ENCODE measurements at regions not wholly inside any gene's neighbourhood (a gene's known extent, or its start where the extent isn't known, plus 50 kb on each side); places are given as distances from the start of the nearest gene placed in this dataset.
A peak's percentile ranks its signal among the peaks of the same experiment; 100 is the strongest.

GRCh38 chr22:49046000-49046545 is 781.6 kb downstream of the BRD1 start:
- DNase-seq, result no peak

- DNase-seq, result no peak
Observed at GRCh38 chr22:49045276-49045675, 782.4 kb downstream of the BRD1 start.

DNA sequence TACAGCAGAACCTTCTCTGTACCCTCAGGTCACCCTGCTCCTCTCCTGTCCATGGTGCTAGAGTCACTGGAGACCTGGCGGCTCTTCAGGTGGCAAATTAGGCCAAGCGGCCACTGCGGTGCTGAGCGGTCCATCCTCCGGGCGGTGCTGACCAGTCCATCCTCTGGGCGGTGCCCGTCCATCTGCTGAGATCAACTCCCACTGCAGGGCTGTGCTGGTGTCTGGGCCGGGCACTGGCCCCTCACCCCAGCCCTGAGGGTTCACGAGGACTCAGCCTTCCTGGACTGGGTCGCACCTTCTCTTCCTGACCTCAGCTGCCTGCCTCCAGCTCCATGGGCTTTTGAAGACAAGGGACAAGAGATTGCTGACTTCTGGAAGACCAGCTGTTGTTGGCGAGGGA is 782.9 kb downstream of the BRD1 start:
- DNase-seq, result no peak

- DNase-seq, result no peak
Observed at GRCh38 chr22:49044091-49044490, 783.6 kb downstream of the BRD1 start.

DNA sequence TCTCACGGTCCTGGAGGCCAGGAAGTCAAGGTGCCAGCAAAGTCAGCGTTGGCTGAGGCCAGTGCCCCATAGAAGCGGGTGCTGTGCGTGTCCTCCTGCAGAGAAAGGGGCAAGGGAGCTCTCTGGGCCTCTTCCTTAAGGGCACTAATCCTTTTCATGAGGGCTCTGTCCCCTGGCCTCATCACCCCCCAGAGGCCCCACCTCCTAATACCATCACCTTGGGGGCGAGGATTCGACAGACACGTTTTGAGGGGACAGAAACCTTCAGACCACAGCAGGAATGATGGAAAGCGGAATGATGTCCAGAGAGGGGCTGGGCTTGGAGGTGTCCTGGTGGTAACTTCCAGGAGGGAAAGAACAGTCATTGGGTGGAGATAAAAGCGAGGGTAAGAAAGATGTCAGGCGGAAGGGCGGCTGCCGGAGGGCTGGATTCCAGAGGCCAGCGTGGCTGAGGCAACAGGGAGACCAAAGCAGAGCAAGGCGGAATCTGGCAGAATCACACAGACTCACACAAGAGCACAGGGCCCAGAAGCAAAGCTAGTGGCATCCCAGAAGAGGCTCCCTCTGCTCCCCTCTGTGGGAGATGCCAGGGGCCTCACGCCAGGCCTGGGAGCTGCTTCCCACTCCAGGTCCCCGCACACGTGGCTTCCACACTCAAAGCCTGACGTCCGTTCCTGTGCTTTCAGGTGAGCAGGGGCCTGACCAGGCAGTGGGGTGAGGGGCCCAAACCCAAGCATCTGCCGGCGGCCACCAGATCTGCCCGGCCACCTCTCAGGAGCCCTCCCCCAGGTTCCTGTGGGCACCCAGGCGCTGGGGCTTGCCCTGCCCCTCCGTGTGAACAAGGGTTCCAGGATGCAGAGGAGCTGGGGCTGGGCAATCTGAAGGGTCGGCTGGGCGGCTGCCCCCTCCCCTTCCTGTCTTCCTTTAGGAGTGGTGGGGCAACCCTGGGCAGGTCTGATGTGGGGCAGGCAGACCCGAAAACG is 784.5 kb downstream of the BRD1 start:
- DNase-seq, result no peak

- no peak for DNase-seq
Observed at GRCh38 chr22:49042066-49042465, 785.6 kb downstream of the BRD1 start.

- DNase-seq, result no peak
Observed at GRCh38 chr22:49040754-49041467, 786.8 kb downstream of the BRD1 start.

DNA sequence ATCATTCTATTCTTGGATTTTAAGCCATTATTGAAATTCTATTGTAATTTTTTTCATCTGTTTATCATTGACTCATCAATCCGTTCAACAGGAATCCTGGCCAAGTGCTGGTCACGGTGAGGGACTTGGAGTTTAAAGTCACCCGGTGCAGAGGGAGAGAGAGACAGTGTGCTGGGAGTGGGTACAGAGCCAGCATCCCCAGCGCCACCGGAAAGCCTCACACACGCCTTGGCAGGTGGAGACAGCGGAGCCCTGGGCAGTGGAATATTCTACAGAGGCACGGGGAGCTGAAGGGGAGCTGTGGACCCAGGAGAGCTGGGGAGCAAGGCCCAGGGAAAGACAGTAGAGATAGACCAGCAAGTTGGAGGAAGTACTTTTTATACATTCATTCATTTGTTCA is 787.6 kb downstream of the BRD1 start:
- no peak for DNase-seq

DNA sequence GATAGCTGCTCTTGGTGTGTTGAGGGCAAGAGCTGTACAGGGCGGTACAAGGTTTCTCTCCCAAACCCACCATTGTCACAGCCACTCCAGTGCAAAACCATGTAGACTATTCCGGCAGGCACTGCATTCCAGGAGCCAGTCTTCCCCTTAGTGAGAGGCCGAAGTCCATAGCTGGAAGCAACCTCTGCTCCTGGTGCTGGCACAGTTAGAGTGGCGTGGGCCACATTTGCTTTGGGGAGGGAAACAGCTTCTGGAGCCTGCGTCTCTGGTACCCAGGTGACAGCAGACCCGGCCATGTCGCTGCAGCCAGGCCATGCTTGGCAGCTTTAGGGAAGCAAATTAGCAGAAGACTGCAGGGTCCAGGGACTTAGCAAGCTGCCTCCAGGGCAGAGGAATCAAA is 788.0 kb downstream of the BRD1 start:
- DNase-seq, result peak in 2 of 56 donors; percentile 8 to 21

DNA sequence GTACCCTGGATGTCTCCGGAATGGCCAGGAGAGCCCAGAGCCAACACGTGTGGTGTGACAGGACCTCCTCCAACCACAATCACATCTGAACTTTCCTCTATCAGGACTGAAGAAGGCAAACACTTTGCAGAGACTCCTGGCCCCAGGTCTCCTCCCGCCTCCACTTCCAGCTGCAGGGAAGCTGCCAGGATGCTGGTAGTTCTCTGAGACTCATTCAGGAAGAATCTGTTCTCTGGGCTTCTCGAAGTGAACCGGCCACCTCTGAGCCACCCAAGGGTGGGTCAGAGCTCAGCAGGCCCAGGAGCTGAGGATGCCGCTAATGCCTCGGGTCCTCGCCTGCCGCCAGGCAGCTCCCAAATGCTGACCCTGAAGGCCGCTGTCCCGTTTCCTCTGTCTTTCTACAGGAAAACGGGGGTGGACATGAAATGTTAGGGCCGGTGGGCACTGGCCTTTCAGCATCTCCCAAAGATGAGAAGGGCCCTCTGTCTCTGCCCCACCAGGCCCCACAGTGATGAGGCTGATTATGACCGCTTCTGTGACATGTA is 789.9 kb downstream of the BRD1 start:
- DNase-seq, result no peak

DNA sequence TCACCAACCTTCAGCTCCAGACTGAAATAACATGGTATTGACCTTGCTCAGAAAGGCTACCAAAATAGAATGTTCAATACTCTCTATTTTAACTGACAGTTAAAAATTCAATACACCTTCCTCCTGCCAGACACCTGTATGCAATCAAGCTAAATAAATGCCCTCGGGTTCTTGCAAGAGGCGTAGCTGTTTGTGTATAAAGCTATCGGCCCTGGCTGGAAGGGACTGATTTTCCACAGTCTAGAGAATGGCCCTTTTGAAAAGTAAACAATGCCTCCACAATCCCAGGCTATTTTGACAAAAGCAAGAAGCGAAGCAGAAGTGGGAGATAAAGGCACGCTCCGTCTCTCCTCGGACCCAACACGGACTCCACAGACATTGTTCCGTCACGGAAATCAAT is 791.2 kb downstream of the BRD1 start:
- no peak for DNase-seq

DNA sequence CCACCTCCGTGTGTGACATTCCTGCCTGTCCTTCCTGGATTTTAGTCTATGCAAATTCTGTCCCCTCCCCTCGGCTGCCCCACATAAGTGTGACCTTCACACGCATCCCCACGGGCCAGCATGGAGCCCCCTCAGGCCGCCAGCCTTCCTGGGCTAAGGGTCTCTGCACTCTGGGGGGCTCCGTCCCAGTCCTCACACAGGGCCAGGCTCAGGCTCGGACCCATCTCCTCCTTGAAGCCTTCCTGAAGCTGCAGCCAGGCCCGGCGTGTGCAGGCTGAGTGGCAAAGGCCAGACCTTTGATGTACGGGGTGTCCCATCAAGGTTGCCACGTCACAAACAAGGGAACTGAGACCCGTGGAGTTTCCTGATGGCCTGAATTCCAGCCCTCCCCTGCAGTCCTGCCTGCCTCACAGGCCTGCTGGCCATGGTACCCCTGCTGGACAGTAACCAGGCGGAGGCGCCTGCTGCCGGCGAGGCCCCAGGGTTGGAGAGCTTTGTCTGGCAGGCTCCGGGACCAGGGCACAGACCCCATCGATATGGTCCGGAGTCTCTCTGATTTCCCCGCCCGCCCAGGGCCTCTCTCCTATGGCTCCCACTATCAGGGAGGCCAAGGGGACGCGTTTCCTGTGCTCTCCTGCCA is 791.7 kb downstream of the BRD1 start:
- DNase-seq, result no peak

DNA sequence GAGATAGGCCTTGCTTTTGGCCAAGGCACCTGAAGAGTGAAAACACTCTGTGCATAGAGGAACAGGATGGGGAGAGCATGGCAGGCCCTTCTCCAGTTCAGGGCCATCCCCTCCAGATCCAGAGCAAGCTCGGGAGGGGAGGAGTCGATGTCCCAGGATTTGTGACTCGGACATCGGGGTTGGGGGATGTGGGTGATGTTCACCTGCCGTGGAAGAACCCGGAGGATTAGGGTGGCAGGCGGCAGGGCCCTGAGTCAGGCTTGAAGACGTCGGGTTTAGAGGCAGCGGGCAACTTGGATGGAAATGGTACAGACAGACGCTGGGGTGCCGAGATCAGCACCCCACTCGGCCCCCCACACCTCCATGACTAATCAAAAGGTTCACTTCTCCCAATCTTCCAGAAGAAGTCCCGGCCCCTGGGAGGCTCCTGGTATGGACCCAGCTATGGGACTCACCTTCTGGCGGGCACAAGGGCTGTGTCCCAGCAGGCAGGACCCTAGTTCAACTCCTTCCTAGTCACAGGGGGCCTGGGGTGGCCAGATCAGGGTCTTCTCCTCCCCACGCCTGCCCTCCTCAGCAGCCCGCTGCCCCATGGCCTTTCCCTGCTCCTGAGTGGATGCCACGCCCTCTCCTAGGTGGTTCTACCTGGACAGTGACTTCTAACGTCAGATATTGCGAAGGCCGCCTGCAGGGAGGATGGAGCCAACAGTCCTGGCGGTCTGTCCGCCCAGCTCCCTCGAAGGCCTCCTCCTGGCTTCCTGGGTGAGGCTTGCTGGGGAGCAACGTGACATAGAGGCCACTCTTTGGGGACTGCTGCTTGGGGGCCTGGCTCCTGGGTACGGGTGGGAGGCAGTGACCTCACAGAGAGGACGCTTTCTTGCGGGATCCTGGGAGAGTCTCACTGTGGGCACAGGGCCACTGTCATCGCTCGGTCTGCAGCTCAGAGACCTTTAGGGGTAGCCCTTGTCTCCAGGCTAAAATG is 792.5 kb downstream of the BRD1 start:
- DNase-seq, result no peak

GRCh38 chr22:49033616-49034015 is 794.1 kb downstream of the BRD1 start:
- no peak for DNase-seq

GRCh38 chr22:49032821-49033220 is 794.9 kb downstream of the BRD1 start:
- DNase-seq, result no peak

DNA sequence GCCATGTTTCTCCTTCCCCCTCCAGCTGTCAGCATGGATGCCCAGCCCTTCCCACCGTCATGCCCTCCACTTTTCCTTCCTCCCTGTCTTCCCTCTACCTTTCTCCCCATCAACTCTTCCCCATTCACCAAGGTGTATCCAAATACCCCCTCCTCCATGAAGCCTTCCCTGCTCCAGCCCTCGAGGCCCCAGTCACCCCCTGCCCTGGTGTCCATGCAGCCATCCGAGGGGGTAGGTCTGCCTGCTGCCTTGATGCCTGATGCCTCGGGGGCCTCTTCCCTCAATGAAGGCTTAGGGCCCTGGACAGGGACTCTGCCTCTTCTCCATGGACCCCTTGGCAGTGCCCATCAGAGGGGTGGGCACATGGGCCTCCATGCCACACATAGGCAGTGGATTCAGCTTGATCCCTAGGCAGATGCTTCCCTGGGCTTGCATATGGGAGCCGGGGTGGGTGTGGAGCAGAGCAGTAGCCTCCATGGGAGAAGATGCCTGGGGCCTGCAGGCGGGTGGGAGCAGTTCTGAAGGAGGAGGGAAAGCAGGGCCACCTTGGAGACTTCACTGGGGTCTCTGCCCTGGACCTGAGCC is 795.8 kb downstream of the BRD1 start:
- DNase-seq, result no peak

DNA sequence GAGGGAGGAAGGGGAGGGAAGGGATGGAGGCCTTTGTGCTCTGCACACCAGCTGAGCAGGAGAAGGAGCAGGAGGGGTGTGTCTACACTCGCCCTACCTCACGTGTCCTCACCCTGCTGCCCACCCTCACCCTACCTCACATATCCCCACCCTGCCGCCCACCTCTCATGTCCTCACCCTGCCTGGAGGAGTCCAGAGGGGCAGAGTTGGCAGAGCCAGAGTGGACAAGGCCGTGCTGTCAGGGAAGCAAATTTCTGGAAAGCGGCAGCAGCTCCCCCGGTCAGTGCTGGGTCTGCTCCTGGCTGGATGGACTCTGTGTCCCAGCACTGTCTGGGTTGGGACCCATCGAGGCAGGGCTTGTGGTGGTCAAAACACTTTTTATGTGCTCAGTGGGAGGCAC is 799.6 kb downstream of the BRD1 start:
- DNase-seq, result no peak

GRCh38 chr22:49027368-49027670 is 800.4 kb downstream of the BRD1 start:
- no peak for DNase-seq

- peak in 40 of 56 donors; percentile 5 to 72 (median 21) for DNase-seq
Observed at GRCh38 chr22:49026494-49027367, 800.9 kb downstream of the BRD1 start.
